Myocyte (in vitro differentiated cells): ENCODE measurements at regions not wholly inside any gene's neighbourhood (a gene's known extent, or its start where the extent isn't known, plus 50 kb on each side); places are given as distances from the start of the nearest gene placed in this dataset.
A peak's percentile ranks its signal among the peaks of the same experiment; 100 is the strongest.

Experiments
- DNase-seq: peaks from one replicate; pipeline ENCODE4 v3.0.0-alpha.2; 2012; ENCODE audit warnings: low read depth

DNA sequence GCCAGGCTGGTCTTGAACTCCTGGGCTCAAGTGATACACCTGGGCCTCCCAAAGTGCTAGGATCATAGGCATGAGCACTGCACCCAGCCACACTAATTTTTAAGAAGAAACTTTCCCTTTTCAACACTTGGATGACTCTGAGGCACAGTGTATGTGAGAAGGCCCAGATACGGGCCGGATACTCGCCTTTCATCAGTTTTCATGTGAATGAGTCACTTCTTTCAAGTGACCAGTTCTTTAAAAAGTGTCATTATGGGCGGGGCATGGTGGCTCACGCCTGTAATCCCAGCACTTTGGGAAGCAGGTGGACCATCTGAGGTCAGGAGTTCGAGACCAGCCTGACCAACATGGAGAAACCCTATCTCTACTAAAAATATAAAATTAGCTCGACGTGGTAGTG is 120.8 kb downstream of the CTTN start:
- no peak for DNase-seq

DNA sequence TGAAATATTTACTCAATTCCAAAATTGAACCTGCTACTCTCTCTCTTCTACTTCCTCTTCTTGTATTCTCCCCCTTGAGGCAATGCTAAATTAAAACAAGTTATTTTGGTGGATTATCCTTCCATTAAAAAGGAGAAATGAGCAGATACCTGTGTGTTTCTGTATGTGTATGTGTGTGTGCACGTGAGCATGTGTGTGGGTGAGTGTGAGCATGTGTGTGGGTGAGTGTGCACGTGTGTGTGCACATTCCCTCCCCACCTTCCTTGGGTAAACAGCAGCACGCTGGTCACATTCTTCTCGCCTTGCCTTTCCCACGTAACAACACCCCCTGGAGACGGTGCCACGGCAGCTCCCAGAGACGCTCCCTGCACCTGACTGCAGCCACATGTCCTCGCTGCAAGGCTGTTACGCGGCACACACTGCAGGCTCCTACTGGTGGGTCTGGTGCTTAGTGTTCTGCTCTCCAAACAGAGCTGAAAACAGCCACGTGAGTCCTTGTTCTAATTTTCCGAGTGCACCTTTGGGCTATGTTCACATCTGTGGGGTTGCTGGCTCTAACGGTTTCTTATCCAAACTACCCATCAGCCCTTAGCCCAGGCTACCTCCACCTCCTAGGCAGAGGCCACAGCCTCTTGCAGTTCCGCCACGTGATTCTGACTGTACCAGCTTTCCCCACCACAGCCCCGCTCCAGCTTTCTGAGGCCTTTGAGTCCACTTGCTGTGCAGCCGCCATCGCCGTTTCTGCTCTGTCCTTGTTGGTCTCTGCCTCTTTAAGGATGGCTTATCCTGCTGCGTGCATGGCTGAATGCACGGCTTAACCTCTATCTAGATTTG is 123.4 kb downstream of the CTTN start:
- DNase-seq, result no peak

DNA sequence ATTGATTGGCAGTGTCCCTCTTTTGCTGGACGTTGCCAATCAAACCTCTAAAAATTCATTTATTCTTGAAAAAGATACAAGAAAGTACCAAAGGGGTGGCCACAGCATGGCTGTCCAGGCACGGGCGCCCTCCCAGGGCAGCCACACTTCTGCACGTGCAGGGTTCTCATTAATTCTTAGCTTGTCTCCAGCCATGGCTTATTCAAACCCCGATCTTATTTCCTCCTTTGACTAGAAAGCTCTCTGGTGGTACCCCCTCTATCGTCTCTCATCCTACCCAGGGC is 123.9 kb downstream of the CTTN start:
- no peak for DNase-seq

DNA sequence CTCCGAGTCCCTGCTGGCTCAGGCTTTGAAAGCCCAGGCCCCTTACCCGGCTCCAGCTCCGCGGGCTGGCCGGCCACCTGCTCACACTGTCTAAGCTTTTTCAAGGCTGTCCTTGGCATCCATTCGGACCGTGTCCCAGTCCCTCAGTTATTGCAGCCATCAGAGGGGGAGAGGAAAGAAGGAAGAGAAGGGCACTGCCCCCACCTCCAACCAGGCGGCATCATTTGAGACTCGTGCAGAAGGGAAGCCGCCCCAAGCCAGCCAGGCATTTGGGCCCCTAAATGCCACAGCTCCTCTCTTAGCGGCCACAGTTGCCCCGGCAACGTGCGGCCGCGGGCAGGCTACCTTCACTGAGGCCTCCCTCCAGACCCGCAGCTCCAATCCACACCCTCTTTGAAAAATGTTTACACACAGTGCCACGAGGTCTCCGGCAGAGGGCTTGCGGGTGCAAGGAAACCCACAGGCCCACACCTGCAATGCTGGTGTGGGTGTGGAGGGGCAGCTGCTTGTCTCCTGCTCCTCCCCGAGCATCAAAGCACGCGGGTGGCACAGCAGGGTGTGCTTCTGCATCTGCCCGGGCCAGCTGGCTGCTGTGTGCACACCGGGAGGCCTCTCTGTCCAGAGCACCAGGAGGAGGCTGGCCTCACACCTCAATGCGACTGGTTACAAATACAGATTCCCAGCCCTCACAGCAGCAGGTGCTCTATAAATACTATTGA is 124.4 kb downstream of the CTTN start:
- no peak for DNase-seq

DNA sequence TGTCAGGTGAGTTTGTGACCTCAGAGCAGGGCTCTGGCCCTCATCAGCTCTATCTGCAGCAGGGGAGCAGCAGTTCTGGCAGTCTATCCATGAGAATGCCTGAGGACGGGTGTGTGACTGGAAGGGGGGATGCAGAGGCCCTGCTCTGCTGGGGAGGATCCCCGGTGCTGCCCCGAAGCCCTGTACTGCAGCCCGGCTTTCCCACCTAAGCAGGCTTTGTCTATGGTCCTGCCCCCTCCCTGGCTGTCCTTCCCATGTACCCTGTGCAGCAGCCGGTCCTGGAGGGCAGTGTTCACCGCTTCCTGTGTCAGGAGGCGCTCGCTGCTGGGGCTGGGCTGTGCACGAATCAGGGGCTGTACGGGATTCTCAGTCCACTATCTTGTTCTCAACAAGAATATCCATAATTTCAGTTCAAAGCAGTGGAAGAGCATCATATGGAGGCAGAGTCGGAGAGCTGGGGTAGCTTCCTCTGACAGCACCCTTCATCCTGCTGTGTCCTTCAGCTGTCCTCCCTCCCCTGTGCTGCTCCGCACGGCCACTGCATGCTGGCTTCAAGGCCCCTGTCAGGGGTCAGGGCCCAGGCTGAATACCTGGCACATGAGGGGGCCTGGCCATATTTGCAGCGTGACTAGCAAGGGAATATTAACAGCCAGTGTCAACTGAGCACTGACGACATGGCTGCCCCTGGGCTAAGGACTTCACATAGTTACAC is 125.2 kb downstream of the CTTN start:
- DNase-seq, result no peak

DNA sequence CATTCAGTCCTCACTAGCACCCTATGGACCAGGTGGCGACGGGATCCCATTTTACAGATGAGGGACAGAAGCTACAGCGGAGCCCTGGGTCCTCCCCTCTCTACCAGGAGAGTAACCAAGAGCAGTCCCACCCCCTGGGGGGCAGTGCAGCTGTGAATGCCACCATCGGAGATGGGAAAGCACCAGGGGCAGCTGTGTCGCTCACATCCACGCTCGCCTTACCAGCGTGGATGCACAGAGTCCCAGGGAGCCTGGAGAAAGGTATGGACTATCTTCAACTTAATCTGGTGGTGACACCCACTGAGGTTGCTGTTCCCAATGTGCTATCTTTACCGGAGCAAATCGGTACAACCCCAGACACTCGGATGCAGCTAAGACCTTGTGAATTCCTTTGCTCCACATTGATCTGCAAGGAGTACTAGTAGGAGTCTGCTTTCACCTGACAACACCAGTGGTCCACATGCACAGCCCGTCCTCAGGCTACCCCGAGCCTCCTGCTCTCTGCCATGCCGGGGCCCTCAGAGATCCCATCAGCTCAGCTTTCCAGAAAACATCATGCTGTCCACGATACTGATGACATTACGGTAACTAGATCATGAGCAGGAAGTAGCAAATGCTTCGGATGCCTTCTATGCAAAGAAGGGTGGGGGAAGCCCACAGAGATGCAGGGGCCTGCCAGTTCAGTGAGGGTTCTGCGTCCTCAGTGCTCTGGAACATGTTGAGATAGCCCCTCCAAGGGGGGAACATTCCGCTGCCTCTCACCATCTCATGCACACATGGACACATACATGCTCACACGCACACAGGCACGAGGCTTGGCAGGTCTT is 126.0 kb downstream of the CTTN start:
- no peak for DNase-seq

DNA sequence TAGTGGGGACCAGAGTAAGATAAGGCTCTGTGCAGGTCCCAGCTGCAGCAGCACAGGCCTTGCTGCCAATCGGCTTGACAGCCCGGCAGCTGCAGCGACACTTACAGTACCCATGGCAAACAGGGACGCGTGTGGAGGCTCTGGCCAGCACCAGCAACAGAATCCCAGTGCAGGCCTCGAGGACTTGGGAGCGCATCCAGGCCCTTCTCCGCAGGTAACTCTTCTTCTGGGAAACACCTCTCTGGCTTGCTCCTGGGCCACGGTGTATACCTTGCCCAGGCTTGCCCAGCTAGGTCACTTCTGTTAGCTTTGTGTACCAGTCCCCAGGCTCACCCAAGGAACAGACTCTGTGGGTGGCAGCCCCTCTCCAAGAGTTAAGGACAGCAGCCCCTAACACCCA is 126.7 kb downstream of the CTTN start:
- DNase-seq, result no peak

DNA sequence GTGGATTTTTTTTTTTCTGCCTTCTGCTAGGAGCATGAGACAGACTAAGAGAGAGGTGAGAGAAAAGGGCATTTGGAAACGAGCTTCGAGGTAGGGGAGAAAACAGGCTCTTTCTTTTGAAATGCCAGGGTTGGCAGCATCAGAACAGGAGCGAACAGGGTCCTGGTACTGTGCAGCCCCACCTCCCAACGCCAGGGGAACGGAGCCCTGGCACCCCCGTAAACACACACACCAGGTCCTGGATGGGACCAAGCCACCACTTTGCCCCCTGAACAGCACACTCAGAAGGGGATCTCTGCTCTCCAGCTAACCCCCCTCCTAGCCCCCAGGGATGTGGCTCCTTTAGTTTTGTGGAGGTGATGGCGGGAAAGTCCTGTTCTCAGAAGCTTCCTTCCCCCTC is 127.1 kb downstream of the CTTN start:
- no peak for DNase-seq

DNA sequence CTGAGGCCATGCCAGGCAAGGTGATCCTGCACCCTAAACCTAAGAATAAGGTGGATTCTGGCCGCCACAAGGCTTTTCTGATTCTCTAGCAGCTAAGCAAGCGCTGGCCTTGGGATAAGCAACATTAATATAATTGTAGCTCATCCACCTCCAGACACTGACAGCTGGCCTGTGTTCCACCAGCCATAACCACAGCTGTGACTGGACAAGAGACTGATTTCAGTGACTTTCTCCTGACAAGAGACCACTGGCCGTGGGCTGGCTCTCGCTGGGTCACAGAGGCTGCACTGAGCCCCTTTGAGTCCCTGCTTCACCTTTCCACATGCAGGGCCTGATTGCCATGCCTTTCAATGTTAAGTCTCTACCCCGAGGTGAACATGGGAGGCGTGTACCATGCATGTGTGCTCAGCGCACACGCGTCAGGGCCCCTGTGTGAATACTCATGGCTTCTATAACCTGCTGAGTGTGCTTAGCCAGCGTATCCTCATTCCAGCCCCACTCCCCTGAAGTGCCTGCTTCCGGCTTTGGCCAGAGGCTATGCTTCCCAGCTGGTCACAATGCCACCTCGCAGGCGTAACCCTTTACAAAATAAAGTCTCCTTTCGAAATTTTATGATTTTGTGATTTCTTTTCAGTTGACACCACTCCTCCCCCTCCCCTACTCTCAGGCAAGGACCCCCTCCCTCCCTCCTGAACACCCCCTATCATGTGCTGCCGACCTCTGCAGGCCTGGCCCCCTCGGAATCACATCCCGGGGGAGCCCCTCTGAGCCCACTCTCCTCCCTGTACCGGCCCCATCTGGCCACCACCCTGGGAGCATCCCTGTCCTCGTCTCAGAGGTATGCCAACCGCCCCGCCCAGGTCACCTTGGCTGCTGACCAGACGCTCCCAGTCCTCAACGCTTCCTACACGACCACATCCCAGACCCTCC is 128.1 kb downstream of the CTTN start:
- DNase-seq, result peak; percentile 45

DNA sequence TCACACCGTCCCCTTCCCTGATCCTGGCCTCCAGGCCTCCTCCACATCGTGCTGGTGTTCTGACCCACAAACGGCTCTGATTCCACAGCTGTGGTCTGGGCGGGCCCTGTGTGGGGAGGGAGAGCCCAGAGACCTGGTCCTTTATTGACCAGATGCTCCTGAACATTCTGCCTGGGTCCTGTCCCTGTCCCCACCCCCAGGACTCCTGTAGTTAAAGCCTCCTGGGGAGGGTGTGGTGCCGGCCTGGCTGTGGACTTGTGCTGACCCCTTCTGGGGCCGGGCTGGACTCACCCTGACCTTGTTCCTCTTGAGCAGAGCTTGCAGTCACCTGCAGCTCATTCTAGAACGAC is 128.7 kb downstream of the CTTN start:
- no peak for DNase-seq

DNA sequence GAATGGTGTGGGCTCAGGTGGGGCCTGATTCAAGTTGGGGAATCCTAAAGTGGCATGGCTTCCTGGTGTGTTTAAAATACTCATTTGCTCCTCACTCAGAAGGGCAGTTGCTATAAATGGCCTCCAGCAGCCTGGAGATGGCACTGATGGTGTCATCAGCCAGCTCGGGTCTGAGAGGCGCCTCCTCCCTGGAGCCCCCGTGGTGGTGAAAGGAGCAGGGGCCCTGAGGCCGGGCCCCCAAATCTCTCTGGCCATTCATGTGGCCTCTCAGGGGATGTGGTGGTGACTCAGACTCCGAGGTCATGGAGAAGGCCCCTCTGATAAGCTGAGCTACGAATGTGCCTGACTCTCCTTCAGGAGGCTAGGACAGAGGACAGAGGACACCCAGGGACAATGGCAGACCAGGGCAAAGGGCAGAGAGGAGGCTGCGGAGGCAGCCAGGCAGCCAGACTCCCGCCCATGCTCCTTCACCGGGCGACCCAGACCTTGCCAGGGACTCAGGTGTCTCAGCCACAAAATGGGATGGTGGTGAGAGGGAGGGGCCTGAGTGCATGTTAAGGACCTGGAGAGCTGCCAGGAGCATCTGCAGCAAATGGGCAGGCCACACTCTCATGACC is 129.2 kb downstream of the CTTN start:
- no peak for DNase-seq

DNA sequence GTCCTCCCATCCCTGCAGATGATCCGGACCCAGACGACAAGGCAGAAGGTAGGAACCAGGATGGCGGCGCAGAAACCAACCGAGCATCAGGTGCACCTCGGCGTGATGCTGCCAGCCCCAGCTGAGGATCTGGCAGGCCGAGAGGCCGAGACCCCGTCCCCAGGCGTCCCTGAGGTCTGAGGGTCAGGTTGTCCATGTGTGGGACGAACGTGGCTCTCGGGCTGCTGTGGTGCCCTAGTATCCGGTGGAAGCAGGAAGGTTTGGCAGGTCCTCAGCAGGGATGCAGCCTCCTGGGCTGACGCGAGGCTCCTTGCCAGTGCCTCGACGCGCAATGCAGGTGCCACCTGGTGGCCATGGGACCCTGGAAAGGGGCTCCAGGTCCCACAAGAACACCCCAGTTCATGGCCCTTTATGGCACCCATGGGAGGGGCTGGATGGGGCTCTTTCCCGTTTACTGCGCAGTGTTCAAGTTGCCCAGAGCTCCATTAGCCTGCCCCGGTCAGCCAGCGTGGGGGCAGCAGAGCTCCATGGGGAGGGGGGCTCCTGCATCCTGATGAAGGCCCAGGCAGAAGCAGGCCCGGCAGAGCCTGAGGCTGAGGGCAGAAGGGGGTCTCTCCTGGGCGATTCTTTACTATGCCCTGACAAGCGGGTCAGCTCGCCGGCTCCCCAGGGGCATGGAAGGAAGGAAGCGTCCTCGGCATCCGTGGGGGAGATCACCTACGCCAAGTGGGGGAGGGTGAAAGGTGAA is 129.9 kb downstream of the CTTN start:
- DNase-seq, result no peak

DNA sequence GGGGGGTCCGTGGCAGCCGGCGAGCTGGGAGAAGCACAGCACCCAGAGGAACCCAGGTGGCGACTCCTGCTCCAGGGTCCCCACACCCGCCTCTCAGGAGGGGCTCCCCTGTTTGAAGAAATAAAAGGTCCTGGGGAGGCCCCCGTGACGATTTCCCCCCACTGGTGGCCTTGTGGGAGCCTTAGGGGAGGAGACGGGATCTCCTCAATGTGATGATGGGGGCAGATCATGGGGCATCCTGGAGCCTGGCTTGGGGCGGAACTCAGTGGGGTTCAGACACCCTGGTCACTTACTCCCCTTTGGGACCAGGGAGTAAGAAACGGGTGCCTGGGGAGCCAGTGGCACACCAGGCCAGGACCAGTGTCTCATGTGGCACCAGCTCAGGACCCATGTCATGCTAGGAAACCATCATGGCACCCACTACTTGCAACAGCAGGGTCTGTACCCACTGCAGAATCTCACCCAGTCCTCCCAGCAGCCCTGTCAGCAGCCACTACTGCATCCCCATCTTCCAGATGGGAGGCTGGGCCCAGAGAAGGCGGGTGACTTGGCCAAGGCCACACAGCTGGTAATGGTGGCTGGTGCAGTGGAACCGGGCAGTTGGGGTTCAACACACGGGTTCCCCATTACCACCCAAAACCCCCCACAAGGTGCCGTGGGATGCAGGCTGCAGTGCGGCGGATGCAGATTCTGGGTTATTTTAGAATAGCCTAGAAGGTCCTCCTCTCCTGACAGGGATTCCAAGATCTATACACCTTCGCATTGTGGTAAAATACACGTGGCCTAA is 130.7 kb downstream of the CTTN start:
- no peak for DNase-seq

DNA sequence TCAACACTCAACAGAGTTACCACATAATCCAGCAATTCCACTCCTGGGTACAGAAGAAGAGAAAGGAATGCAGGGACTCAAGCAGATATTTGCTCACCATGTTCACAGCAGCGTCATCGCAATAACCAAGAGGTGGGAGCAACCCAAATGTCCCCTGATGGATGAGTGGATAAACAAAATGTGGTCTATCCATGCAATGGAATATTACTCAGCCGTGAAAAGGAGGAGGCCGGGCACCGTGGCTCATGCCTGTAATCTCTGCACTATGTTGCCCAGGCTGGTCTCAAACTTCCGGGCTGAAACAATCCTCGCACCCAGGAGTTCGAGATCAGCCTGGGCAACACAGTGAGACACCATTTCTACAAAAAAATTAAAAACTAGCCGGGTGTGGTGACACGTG is 131.7 kb downstream of the CTTN start:
- no peak for DNase-seq

DNA sequence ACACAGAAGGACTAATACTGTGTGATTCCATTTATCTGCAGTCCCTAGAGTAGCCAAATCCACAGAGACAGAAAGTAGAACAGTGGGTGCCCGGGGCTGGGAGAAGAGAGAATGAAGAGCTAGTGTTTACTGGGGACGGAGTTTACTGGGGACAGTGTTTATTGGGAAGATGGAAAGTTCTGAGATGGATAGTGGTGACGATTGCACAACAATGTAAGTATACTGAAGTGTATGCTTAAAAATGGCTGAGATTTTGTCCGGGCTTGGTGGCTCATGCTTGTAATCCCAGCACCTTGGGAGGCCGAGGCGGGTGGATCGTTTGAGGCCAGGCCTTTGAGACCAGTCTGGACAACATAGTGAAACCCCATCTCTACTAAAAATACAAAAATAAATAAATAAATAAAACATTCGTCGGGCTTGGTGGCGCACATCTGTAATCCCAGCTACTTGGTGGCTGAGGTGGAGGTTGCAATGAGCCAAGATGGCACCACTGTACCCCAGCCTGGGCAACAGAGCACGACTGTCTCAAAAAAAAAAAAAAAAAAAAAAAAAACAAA is 132.4 kb downstream of the CTTN start:
- DNase-seq, result no peak

DNA sequence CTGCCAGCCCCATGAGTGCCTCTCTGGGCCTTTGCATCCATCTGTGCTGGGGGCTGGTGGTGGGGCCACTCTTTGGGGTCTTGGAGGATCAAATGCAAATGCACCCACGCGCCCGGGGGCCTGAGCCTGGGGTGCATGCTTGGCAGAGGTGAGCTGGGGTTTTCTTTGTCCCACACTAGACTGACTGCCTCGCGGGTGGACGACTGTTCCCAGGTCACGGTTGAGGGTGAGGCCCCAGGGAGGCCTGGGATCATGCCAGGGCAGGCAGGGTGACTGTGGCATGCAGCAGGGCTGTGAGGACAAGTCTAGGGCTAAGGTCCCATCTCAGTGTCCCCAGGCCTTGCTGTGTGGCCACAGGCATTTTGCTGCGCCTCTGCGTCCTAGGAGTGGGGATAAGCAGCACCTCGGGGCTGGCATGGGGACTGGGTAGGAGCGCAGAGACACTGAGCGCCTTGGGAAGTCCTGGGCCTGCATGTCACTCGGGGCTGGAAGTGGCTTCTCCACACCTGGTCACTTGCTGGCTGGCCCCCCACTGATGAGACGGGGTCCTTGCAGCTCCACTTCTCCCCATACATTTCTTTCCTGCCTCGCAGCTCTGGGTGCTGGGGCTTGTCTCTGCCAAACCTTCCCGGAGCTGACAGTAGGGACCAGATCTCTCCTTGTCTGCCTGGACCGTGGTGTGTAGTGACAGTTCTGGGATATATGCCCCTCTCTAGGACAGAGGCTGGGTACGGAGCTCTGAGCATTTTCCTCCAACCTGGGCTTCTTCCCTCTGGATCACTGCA is 133.1 kb downstream of the CTTN start:
- DNase-seq, result peak; percentile 38

DNA sequence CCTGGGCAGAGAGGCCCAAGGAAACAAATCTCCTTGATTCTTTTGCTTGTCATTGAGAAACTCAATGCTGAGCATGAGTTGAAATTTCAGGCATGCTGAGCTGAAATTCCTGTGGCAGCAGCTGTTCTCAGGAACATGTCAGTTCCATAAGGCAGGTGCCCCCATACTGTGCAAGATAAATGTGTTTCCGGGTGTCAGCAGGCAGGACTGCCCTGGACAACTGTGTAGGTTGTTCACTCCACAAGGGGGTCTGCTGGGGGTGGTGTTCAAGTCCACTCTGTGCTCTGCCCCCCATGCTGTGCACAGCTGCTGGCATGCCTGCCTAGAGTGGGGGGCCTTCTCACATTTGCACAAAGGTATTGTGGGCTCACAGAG is 133.7 kb downstream of the CTTN start:
- peak; percentile 58 for DNase-seq

DNA sequence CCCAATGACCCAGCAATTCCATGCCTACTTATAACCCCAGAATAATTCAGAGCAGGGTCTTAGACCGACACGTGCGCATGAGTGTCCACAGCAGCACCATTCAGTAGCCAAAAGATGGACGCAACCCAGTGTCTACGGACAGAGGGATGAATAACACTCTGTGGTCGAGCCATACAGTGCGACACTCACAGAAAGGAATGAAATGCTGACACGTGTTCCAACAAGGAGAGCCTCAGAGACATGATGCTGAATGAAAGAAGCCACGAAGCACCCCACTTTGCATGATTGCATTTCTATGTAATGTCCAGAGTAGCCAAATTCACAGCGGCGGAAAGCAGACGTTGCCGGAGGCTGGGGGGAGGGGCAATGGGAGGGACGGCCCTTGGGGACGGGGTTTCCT is 134.4 kb downstream of the CTTN start:
- DNase-seq, result peak; percentile 53
